Central memory CD4-positive, alpha-beta T cell (primary cell): ENCODE measurements at regions not wholly inside any gene's neighbourhood (a gene's known extent, or its start where the extent isn't known, plus 50 kb on each side); places are given as distances from the start of the nearest gene placed in this dataset.
"Not testable (repeated sequence)": the region's sequence is repeated elsewhere in the genome, so short reads cannot be mapped to it uniquely, and the experiment has no call there.

Source experiments
- DNase-seq: peaks from one replicate; pipeline ENCODE4 v3.0.0; 2022

DNA sequence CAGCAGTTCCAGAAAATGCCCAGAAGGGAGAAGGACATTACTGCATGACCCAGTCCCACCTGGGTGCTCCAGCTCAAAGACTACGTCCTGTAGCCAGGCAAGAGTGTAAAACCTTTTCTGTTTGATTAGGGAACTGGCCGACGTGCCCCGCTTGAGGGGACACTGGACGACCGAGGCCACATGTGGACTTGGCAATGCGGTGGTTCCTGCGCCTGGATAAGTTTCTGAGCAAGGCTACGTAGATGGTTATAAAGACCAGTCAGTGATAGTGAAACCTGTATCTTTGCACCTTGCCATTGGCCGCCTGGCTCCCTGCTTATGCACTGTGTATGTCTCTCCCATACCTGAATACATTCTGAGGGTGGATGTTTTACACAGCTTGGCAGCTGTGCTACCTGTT, 567.0 kb upstream of the CRIM1 start:
- no peak for DNase-seq

DNA sequence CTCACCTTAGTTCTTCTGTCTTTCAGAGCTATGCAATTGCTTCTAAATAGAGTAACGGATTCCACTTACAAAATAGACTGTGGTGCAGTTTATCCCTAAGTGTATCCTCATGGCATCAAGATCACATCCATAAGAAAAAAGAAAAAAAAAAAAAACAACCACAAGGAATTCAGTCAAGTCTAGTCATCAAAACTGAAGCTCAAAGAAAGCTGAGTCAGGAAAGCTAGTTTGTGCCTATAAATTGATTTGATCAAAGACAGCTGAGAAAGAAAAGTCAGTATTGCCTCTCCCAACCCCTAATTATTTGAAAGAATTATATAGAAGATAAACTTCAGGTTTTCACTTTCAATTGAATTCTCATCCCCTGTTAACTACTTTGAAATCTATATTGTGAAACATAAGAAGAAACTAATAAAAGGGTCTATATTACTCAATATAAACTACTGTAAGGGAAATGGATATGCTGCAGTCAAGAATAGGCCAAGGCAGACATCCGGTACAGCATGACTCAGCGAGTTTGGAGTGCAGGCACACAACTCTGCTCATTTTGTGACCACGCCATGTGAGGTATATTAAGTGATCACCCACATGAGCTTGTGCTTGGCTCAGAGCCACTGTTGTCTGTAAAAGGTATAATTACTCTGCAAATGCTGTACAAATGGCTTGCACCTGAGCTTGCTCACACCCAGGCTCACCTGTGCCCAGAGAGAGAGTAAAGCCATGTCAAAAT, 568.1 kb upstream of the CRIM1 start:
- DNase-seq = no peak

DNA sequence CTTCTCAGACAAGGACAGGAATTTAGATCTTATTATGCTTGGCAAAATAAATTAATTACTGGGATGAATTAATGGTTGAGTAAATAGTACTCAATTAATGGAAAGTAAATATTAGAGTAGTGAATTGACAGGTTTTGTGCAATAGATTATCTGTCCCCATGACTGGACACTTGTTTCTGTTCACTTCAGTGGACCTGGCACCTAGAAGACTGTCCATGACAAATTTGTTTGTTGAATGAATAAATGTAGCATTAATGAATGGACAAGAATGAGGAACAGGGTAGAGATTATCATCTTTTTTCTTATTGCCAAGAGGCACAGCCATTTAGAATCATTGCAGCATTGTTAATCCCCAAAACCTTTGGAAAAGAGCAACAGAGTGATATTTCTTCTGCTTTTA, 570.0 kb upstream of the CRIM1 start:
- DNase-seq = no peak

DNA sequence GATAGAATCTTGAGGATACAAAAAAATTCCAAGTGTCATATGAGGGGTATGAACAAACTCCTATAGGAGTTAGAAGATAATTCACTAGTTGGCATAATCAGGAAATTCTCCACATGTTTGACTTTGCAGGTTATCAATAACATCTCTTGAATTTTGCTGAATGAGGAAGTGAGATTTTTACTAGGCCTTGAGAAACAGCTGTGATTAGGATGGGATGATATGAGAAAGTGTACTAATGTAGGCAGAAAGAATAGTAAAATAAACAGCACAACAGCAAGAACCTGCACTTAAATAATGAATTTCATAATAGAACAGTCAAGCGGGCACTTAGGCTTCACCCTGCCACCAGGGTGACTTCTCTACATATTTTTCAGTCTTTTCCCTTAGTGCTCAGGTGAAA, 570.8 kb upstream of the CRIM1 start:
- no peak for DNase-seq

DNA sequence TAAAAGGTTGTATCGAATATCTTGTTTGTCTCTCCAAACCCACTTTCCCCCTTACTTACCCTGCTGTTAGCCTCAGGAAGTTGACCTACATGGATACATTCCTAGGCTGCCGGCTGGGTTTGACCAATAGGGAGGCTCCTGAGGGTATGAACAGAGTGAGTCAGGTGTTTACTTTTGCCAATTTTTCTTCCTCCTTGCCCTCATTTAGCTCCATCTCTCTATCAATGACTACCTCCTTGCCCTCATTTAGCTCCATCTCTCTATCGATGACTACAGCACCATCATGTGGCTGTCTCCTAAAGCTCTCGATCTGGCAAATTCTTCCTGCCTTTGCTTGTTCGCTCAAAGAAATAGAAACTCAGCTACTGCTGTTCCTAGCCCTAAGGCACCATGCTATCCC, 571.9 kb upstream of the CRIM1 start:
- no peak for DNase-seq

DNA sequence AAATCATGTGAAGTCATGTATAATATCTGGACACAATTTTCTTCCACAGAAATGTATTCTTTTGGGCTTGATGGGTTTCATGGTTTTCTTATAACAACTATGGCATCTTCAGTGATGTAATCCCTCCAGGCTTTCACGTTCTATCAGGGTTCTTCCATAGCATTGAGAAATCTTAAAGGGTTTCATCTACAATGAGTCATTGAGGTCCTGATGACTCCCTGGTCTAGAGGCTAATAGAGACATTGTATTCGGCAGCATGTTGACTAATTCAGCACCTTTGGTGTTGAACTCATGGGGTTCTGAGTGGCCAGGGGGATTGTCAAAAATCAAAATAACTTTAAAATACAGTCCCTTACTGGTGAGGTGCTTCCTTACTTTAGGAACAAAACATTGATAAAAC, 614.0 kb upstream of the CRIM1 start:
- no peak for DNase-seq

DNA sequence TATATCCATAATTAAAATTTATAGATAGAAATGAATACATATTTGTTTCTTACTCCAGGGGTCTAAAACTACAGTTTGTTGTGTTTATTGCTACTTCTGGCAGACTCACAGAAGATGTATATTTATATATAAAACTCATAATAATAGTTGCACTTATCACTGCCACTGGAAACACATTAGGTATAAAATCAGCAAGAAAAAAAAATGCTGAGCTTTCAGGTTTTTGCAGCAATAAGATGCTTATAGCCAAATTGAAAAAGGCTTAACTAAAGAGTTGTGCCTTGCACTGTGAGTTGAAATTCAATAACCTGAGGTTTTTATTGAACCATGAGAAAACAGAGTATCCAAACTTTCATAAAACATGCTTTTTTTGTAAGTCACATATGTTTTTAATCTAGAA, 623.9 kb upstream of the CRIM1 start:
- DNase-seq = no peak

DNA sequence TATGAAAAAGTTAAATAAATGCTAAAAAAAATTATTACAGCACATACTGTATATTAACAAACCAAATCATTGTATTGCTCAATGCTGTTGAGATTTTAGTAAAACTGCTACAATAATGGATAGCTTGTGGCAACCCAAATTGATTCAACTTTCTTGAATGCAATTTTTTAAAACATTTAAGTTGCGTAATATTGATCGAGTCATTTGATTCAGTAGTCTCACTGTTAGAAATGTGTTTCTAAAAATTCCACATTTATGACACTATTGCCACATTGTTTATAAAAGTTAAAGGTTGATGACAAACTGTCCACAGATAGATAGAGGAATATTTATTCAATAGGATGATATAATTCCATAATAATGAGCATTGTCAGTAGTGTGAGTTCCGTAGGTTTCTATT, 640.7 kb upstream of the CRIM1 start:
- DNase-seq = no peak

DNA sequence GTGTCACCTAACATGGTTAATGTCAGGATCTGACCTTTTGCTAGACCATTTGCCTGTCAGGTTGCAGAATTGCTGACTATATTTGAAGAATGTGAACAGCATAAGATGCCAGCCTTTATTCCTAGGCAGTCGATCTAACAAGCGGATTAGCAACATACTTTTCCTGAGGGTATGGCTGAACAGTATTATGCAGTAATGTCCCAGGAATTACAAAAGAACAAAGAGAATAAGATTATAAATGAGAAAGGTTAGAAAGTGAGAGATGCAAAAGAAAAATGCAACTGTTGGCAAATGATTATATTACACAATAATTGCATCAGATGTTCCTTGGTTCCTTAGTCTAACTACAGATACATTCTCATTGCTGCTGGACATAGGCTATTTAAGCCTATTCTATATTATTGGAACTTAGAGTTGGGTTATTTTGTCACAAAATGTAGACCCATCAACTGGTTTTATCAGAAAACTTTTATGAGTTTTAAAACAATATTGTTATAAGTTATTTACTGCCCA, 647.1 kb upstream of the CRIM1 start:
- no peak for DNase-seq

DNA sequence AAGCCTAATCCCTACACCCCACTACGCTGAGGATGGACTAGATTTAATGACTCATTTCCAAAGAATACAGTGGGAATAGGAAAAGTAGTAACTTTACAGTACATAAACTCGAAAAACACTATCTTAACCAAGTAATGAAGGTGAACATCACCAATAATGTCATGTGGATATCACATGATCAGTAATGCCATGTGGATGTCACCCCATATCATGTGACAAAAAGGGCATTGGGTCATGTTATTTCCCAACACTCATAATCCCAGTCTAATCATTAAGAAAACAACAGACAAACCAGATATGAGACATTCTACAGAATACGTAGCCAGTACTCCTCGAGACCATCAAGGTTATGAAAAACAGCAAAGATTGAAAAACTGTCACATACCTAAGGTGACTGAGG, 667.3 kb upstream of the CRIM1 start:
- DNase-seq = no peak

DNA sequence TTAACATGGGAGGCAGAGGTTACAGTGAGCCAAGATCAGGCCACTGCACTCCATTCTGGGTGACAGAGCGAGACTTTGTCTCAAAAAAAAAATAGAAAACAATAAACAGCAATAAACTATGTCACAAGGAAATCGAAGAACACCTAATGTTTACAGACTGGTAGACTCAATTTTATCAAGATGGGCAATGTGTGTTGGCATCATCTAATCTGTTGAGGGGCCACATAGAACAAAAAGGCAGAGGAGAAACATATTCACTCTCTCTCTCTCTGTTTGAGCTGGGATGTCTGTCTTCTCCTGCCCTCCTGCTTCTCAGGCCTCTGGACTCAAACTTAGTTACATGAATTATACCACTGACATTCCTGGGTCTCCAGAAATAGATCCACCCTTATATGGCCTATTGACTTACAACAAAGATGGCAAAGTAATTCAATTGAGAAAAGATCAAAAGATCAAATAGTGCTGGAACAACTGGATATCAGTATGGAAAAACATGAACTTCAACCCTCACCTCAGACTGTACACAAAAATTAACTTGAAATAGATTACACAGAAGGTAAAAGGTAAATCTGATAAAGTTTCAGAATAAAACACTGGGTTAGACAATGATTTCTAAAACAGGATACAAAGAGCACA, 703.8 kb upstream of the CRIM1 start:
- DNase-seq = no peak

DNA sequence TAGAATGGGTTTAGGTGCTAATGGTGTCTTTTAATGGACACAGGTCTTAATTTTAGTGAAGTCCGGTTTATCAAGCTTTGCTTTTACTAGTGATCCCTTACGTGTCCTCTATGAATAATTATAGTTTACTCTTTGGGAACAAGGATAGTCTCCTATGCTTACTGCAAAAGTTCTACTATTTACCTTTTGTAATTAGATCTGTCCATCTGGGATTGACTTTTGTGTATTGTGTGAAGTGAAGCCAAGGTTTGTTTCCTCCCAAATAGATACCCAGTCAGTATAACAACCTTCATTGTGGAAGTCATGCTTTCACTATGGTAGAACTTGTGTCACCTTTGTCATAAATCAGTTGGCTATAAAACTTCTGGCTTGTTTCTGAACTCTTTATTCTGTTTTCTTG, 740.9 kb upstream of the CRIM1 start:
- no peak for DNase-seq

DNA sequence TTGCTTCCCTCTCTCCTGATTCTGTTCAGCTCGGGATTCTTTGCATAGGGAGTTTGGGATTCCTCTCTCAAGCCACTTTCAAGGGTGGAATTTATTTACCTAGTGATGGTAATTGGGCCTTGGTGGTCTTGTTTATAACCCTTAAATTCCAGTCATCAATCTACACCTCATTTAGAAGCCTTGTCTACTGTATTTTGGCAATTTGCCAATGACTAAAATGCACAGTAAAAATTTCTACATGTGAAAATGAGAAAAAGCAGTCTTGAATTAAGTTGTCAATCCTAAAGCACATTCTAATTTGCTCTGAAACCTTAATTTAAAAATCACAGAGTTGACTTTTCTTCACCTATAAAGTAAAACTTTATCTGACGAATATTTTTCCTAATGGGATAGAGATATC, 749.2 kb upstream of the CRIM1 start:
- DNase-seq = no peak

DNA sequence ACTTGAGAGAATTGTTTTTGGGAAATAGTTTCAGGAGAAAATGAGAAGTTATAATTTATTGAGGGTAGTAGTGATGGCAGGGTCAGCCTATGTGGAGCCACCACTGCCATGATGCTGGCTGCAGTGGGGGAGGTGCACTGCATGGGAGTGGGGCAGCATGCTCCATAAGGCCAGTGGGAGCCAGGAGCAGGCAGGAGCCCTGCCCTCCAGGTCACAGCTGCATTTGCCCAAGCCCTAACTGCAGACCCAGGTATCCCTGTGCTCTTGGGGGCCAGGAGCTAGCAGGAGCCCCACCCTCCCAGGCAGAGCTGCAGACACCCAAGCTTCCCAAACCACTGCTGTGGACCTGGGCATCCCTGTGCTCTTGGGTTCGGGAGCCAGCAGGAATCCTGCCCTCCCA, 757.3 kb upstream of the CRIM1 start:
- DNase-seq = no peak

DNA sequence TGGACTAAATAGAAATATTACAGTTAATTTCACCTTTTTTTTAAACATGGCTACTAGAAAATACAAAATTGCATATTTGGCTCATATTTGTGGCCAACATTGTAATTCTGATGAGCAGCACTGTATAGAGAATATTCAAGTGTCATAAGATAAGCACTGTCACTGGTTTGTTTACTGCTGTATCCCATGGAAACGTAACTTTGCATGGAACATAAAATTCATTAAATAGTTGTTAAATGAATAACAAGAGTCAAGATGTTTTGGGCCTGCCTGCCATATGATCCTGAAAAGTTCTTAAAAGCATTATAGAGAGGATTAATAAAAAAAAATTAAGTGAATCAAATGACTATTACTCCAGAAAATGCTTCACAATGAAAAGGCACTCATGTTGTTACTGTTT, 763.7 kb upstream of the CRIM1 start:
- DNase-seq = no peak

DNA sequence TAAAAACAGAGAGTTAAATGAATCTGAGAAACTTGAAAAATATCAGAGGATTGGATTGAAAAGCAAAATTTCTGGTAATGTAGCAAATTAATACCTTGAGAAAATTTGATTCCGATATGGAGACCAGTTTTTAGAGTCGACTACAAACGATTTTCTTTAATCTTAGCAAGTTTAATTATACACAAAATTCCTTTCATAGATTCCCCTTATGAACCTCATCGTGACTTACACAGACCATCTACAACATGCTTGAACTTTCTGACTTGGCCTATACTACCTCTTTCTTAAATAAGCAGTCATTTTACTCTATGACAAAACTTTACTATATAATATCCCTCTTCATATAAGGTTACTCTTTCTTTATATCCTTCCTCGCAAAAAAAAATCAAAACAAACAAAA, 769.6 kb upstream of the CRIM1 start:
- no peak for DNase-seq

DNA sequence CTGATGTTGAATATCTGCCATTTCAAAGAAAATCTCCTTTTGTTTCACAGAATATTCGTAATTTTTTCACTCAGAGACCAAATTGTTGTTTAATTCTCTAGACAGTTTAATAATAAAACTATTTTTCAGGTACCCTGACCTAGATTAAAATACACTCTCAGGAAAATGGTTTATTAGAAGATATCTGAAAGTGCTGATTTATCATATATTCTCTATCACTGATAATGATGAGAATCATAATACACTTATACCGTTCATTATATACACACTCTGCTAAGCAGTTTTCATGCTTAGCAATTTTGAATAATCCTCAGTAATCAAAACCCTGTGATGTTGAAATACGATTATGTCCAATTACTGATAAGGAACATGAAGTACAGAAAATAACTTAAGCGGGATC, 772.9 kb upstream of the CRIM1 start:
- no peak for DNase-seq

DNA sequence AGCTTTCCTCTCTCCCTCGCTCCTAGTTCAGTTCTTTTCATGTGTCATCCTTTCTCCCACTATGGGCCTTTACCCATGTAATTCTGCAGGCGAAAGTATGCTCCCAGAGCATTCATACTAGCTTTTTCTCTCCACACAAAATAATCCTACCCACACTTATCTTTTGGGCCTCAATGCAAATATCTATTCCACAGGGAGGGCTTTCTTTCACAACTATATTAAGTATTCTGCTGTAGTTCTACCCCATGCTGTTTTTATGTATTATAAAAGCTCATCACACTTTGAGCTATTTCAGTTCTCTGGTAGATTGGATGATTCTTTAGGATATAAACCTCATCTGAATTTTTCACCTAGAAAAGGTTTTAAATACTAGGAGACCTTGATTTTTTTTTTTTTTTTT, 774.6 kb upstream of the CRIM1 start:
- no peak for DNase-seq

DNA sequence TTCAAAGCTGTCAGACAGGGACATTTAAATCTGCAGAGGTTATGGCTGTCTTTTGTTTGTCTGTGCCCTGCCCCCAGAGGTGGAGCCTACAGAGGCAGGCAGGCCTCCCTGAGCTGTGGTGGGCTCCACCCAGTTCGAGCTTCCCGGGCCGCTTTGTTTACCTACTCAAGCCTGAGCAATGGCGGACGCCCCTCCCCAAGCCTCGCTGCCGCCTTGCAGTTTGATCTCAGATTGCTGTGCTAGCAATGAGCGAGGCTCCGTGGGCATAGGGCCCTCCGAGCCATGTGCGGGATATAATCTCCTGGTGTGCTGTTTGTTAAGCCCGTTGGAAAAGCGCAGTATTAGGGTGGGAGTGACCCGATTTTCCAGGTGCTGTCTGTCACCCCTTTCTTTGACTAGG, 787.0 kb upstream of the CRIM1 start:
- not testable (repeated sequence) for DNase-seq

DNA sequence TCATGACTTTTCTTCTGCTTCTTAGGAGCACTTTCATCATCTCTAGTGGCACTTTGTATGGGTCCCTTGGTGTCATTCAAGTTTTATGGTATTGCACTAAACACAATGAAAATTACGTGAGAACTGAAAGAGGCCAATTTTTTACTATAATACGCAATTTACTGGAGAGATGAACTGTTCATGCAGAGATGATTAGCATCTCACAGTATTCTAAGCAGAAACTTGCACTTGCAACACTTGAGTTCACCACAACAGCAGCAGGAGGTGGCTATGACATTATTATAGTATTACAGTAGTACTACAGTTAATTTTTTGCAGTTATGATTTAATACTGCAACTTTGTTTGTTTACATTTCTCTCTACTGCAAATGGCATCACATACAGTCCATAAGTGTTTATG, 793.1 kb upstream of the CRIM1 start:
- no peak for DNase-seq

DNA sequence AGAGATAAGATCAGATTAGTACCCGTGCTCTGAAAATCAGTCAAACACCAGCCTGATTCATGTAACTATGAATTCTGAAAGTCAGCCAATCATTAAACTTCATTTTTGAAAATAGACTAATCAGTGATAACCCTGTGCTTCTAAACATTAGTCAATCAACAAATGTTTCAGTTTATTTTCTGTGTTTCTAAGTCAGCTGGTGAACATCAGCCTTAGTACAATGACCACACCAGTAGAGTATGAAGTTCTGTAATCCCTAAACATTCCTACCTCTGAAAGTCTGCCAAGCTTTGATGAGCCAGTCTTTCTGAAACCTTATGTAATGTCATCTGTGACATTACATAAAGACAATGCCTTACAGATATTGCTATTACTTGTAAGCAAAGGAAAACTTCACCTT, 807.4 kb upstream of the CRIM1 start:
- DNase-seq = no peak

DNA sequence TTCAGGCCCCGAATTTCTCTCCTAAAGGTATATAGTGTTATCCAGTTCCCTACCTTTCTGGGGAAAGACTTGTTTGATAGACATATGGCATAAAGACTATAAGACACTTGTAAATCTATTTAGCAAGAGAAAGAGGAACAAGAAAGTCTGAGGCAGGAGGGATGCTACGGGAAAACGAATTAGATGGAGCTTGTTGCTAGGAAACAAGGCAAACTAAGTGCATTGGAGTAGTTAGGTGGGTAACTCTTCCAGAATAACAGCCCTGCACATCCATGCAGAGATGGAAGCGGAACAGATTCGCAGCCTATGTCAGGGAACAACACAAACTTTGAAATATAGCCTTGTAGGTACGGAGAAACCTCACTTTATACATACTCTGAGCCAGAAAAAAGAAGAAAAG, 810.3 kb upstream of the CRIM1 start:
- no peak for DNase-seq

DNA sequence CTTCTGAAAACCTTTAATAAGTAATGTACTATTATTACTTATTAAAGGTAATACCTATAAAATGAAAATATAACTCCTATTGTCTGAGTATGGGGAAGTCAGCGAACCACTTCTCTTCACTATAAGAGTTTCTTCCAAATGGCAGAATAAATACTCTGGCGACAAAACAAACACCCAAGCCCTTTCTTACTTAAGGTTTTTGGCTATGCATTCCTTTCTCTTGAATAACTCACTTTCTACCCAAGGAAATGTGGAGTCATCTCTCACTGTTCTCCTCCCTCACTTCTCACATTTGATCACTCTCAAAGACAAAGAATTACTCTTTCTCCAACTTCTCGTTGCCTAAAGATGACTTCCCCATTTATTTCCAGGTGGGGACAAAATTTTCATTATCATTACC, 816.8 kb upstream of the CRIM1 start:
- DNase-seq = no peak

DNA sequence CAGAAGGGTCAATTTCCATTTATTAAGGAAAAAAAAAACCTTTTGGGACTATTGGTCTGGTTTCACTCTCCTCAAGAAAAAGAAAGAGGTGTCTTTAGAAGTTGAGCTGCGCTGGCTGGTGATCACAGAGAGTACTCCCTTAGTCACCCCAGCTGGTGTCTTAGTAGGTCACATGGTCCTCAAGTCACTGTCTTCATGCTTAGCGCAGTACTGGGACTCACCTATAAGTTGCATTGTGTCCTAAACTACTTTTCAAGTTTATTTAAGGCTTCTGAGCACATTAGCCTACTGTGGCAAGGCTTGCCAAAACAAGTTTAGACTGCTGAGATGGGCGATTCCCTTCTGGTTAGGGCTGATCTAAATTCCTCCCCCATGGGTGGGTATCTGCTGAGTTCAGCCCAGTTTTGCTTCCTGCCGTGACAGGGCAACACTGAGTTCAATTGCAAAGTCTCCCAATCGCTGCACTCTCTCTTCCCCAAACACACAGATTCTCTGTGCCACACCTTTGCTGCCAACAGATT, 824.9 kb upstream of the CRIM1 start:
- DNase-seq = no peak

DNA sequence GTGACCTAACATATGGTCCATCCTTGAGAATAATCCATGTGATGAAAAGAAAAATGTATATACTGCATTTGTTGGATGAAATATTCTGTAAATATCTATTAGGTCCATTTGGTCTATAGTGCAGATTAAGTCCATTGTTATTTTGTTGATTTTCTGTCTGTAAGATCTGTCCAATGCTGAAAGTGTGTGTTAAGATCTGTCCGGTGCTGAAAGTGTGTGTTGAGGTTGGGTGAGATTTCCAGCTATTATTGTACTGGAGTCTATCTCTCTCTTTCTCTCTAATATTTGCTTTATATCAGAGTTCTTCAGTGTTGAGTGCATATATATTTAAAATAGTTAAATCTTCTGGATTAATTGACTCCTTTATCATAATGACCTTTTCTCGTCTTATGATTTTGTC, 828.8 kb upstream of the CRIM1 start:
- no peak for DNase-seq
